GM18907 (cell line): ENCODE measurements at regions not wholly inside any gene's neighbourhood (a gene's known extent, or its start where the extent isn't known, plus 50 kb on each side); places are given as distances from the start of the nearest gene placed in this dataset.
A peak's percentile ranks its signal among the peaks of the same experiment; 100 is the strongest.
"Not testable (repeated sequence)": the region's sequence is repeated elsewhere in the genome, so short reads cannot be mapped to it uniquely, and the experiment has no call there.

Experiments
- ATAC-seq: cut with Tn5 transposase; IDR thresholded peaks from one replicate; pipeline ENCODE4 v1.9.1; 2021; ENCODE audit warnings: mild to moderate bottlenecking, moderate library complexity; ENCODE audit not compliant: unreplicated experiment

DNA sequence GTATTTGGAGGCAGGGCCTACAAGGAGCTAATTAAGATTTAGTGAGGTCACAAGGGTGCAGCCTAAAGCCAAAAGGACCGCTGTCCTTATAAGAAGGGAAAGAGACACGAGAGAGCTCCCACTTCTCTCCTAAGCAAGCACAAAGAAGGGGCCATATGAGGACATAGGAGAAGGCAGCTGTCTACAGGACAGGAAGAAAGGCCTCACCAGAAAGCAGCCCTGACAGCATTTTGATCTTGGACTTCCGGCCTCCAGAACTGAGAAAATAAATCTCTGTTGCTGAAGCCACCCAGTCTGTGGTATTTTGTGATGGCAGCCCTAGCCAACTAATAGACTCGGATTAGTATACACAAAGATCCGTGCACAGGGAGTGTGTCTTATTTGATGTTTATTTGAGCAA lies 139.7 kb downstream of the B3GNT2 start:
- ATAC-seq: no peak

DNA sequence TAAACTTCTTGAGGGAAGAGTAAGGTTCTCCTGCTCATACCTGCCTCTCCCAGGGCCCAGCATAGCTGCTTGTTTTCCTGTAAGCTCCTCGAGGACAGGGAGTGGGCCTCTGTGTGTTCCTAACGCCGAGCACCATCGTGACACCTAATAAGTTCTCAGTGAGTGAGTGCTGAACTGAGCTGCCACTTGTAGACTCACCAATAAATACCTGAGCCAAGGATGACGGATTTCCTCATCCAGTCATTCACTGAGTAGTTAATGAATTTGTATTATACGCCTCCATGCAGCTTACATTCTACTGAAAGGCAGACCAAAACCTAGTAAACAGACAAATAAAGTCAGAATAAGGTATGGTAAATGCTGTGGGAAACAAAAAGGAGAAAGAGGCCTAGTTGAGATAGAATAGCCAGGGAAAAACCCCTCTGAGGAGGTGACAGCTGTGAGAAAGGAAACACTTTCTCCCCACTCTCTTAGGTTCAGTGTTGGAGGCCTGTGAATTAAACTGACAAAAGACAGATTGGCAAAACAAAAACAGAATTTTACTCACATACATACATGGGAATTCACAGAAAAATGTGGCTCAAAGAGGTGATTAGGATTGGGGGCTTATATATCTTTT lies 138.6 kb downstream of the B3GNT2 start:
- peak; percentile 65 for ATAC-seq

DNA sequence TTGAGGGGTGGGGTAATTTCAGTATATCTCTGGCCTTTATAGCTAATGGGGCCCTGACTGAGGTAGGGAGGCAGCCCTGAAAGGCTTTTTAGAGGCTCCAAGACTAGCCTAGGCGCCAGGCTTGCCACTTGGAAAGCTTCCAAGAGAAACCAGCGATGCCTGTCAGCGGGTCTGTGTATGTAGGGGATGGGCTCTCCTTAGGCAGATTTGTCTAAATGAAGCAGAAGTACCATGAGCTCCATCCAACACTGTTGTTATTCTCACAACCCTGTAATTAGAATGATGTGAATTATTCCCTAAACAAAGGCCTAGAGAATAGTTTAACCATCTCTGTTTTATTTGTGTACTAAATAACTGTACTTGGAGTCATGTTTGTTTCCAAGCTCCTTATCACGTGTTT lies 138.1 kb downstream of the B3GNT2 start:
- no peak for ATAC-seq

DNA sequence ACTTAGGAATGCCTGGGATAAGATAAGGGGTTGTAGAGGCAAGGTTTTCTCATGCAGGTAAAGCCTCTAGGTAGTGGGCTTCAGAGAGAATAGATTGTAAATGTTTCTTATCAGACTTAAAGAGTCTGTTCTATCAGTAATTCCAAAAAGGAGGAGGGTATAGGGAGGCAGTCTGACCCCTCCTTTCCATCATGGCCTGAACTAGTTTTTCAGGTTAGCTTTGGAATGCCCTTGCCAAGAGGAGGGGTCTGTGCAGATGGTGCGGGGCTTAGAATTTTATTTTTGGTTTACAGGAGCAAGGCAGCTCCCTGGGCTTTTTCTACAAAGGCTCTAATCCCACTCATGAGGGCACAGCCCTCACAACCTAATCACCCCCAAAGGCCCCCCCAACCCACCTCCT lies 135.0 kb downstream of the B3GNT2 start:
- no peak for ATAC-seq

DNA sequence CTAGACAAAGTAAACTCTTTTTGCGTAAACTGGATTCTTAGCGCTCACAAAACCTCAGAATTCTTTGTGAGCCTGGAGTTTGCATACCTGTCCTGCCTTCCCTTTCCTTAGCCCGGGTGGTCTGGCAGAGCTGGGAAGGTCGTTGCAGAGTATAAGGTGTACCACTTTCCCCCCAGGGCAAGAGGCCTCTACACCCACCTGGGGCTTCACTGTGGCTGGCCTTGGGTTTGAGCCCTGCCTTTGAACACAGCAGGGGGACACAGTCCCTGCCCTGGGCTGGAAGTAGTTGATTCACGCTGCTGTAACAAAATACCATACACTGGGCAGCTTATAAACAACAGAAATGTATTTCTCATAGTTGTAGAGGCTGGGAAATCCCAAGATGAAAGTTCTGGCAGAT lies 133.9 kb downstream of the B3GNT2 start:
- no peak for ATAC-seq

DNA sequence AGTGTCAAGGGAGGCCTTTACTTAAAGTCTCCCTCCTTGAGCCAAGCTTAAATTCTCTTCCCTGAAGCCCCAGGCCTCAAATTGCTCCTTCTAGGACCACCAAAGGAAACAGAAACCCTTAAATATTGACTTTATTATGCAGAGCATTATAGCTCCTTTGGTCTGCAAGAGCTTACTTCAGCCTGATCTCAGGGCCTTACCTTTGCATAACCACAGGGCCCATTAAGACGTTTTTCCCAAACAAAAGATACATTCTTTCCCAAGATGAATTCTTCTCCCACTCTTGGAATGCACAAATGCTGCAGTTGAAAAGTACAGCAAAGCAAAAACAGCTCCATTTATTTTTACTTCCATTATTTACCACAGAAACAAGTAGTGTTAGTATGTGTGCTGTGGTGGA lies 130.8 kb downstream of the B3GNT2 start:
- no peak for ATAC-seq

DNA sequence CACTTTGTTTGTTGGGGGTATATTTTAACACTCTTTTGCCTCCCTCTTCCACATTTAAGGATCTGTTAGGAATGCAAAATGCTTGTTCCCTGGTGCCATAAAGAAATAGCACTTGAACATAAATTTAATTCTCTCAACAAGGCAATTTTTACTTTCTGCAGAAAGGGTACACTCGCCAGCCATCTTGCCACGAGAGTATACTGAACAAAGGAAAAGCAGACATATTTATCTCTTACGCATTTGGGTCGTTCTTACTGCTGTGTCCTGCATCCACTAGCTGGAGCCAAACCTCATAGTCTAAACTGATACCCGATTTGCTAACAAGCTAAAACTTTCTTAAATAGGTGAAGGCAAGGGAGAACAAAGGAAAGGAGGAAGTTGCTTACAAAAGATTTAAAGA lies 129.5 kb downstream of the B3GNT2 start:
- no peak for ATAC-seq

DNA sequence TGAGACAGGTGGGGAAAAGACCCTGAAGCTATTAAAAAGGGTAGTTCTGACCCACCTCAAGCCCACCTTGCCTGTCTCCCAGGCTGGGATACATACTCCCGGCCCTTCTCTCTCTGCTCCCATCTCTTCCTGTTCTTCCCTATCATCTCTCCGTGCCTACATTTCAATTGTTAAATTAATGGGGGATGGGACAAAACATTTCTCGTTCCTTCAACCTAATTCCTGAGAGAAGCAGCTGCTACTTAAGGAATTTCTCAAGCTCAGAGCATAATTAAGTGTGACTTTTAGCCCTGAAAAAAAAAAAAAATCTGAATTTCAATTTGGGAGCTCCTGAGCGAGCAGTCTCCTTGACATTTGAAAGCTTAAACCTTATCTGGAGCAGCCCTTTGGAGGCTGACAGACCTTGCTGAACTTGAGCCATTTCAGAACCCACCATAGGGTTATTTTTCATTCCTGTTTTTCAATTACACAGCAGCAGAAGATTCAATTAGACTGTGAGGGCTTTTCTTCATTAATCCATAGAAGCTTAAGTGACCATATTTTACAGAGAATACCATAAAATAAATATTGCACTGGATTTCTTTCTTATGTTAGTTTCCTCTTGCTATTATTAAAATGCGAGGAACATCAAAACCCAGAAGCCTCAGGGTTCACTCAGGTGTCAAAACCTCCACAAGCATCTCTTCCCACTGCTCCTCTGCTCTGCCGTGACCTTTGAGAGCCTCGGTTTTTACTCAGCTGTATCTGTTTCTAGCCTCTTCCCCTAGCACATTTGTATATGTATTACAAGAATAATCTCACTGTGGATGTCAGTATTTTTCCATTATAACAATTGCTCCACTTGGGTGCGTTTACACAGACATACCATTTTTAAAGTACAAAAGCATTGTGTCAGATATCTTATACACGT lies 125.7 kb downstream of the B3GNT2 start:
- ATAC-seq: no peak

DNA sequence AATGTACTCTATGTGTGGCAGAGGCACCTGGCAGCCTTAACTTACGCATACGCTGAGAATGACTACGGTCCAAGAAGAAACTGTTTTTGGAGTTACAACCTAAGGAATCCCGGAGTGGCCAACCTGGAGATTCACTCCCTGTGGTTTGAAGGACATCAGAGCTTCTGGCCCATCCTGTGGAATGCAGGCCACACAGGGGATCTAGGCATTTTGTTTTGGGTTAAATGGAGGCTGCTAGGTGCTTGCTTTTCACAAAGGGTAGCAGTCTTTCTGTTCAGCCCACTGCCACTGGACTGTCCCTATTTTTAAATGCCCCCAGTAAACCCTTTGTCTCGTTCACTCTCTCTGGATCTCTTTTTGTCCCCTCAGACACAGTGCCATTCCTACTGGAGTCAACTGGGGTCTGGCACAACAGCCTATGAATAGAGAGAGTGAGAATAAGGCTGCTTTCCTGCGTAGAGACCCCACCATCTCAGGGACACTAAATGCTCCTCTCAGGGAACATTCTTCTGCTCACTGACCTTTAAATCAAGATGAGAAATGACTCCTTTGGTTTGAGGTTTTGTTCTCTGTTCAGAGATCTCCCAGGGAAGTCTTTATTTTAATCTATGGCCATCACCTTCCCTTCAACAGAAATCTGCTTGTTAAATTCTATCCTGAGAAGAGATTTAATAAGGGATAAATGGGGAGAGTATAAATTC lies 124.9 kb downstream of the B3GNT2 start:
- no peak for ATAC-seq

DNA sequence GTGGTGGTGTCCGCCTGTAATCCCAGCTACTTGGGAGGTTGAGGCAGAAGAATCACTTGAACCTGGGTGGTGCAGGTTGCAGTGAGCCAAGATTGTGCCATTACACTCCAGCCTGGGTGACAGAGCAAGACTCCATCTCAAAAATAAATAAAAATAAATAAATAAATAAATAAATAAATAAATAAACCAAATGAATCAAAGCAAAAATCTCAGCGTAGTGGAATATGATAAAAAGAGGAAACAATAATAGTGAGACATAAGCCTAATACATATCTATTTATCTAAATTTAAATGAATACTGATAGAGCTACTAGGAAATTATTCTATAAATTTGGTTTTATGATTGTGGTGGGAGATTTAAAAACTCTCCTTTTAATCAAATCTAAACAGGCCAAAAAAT lies 124.2 kb downstream of the B3GNT2 start:
- ATAC-seq: not testable (repeated sequence)

DNA sequence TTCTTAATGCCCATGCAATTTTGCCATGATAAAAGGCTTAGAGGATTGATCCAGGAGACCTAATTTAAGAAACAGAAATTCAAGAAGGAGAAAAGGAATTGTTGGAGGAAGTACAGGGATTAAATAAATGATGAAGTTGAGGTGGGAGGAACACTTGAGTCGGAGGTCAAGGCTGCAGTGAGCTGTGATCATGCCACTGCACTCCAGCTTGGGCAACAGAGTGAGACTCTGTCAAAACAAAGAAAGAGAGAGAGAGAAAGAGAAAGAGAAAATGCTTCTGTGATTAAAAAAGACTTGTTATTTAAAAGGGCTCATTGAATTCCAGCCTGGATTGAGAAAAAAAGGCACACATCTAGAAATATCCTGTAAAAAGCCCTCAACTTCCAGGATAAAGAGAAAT lies 123.2 kb downstream of the B3GNT2 start:
- ATAC-seq: no peak

DNA sequence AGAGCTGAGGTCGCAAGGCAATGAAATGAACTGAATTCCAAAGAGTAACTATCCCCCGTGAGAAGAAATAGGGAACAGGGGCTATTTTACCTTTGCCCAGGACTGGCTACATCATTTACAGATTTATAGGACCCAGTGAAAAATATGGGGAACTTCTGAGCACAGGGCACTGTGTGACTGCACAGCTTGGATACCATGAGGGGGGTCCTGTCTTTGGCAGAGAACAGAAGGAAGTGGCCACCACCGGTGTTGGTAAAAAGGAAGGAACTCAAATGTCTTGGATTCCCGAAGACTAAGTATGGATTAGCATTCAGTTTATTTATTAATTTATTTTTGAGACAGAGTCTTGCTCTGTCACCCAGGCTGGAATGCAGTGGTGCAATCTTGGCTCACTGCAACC lies 119.6 kb downstream of the B3GNT2 start:
- no peak for ATAC-seq

DNA sequence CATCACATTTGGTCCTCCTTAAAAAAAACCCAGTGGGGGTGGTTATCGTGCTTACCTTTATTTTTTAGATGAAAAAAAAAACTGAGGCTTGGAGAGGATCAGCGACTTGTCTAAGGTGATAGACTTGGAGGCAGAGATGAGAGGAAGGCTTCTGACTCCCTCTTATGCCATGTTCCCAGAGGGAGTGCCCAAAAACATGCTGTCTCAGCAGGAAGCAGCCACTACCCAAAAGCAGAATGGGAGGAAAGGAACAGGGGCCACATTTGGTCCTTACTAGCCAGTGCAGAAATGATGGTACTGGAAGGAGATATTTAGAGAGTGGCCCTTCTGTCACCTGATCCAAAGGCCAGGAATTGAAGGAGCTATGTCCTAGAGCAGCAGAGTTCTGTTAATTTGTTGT lies 118.4 kb downstream of the B3GNT2 start:
- ATAC-seq: no peak

DNA sequence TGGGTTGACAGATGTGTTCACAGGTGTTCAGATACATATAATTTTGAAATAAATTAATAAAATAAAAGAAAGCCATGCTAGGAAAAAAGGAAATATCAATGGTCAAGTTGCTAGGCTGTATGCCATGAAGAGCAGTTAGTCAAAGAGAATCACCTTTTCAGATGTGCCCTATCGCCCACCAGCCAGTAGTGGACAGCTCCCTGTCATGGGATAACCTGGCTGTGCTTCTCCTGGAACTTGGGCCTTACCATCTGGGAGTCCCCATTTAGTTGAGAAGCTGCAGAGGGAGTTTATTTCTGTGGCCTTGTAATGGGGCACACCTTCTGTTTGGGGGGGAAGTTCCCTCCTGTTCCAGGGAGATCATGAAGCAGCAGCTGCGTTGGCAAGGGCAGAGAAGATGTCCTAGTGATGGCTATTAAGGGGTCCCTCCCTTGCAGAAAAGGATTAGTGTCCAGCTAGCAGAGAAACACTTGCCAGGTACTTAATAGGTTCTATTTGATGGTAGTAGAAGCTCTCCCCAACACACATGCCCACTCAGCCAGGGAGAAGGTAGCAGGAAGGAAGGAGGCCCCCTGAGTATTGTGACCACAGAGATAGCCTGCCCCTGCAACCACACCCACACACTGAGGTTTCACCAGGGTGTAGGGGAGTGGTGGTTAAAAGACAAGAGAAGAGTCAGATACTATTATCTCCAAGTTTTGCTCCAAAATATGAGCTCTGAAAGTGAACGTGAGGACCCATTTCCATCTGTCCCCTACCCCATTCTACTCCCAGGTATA lies 117.7 kb downstream of the B3GNT2 start:
- peak; percentile 81 for ATAC-seq

DNA sequence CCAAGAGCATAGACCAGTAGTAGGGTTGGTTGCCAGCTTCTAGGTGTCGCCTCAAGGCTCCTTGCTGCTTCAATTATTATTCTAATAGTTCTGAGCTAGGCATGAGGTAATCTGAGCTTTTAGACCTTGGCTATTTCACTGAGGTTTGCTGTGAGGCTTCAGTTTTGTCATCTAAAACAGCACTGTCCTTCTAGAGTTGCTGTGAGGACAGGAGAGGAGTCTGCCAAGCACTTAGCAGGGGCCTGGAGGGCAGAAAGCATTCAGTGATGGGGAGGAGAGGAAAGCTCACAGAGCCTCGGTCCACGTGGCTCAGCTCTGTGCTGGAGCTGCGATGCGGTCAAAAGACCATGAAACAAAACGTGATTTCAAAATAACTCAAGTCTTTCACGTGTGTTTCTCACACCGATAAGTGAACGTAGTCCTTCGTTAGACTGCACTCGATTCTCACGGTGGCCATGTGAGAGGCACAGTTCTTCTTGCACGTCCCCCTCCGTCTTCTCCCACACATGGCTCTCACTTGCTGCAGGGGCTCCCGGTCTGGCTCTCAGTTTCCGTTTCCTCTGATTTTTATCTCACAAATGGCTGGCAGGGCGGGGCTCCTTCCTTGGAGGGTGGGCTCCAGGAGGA lies 113.7 kb downstream of the B3GNT2 start:
- ATAC-seq: peak; percentile 50

DNA sequence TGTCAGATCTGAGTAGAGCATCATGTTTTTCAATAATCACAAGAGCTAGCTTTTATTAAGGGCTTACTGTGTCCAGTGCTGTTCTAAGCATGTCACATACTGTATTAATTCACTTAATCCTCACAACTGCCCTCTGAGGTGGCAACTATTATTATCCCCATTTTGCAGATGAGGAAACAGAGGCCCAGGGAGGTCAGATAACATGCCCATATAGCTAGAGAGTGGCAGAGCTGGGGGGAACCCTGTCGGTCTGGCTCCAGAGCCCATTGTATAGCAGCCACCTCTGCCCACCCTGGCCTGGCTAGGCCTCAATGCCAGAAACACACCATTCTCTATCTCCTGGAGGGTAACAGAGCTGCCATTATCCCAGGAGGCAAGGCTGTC lies 113.2 kb downstream of the B3GNT2 start:
- ATAC-seq: no peak

DNA sequence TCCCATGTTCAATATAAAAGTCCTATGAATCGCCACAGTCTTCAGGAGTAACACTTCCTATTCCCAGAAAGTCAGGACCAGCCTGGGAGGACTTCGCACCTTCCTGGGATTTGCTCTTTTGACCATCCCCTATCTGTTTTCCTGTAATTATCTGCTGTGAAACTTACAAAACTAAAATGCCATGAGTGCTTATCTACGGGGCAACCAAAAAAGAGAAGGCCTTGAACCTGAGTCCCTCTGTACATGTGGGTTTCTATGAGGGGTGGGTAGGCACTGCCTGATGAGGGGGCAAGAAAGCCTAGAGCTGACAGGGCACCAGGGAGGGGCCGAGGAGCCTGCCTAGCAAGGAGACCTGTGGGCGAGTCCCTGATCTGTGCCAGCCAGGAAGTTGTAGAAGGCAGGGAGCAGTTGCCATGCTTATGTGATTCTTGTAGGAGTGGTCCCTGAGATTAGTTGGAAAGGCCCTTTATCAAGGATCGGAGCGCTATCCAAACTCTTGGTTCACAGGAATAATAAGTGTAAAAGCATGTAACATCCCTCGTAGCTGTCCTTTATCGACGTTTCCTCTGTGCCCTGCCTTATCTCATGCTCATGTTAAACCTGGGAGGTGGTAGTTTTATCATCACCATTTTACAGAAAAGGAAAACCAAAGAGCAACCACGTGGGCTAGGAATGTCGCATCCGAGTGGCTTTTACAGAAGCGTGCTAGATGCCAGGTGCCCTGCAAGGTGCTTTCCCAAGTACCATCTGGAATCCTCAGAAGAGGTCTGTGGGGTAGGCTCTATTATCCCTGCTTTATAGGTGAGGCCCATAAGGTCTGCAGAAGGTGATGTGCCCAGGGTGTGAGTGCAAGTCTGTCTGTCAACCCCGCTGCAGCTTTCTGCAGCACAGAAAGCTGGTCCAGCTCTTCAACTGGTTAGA lies 111.8 kb downstream of the B3GNT2 start:
- no peak for ATAC-seq

DNA sequence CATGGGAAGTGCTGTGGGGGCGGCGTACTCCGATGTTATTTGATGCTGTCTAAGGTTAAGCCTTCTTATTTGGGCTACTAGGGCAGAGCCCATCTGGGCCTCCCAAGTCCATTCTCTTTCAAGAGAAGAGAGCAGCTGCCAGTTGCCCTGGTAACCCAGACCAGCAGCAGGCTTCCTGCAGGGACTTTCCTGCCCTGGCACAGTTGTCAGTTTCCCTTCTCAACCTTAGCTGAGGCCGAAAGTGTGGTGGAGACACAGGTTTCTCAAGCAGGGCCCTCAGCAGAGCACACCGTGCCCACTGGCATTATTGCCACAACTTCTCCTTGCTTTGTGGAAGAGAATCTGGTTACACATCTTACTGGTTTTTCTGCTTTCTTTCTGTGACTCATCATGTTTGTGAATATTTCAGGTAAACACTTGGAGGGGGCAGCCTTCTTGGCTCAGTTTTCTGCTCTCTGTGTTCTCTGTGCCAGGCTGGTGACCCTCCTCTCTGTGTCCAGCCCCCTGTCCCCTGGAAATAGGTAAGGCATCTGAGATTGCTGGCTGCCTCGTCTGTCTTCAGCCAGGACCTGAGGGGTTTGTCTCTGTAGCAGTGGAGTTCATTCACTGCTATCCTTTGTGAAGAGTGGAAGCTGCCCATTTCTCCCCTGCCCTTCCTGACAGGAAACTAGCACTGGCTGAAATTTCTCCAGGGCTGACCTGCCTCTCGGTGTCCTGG lies 111.0 kb downstream of the B3GNT2 start:
- peak; percentile 55 for ATAC-seq
